ENCODE measurements at regions not wholly inside any gene's neighbourhood (a gene's known extent, or its start where the extent isn't known, plus 50 kb on each side); places are given as distances from the start of the nearest gene placed in this dataset.

DNA sequence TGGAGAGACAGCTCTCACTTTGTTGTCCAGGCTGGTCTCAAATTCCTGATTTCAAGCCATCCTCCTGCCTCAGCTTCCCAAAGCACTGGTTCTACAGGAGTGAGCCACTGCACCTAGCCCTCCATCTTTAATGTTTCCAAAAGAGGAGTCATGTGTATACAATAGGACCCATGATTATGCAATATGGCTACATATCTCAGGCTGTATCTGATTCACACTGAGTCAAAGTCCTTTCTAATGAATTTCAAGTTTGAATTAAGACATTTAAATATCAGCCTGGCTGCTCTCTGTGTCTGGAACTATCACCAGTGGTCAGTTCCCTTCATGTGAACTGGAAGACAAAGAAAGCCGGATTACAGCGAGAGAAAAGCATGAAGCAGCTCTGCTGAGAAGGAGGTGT is 90.5 kb downstream of the MINAR1 start:
- Histone ChIP-seq H3K27me3 (replicated peaks in 1 of 4; ENCODE audit: control insufficient read depth in 3 of 4, extremely low read depth in 1 of 4, insufficient read depth in 3 of 4, low read length in 3 of 4) (no peaks in the 10 kb centered on the region), H3K9me3 (ENCODE audit: insufficient read depth in 2 of 2, low read depth in 1 of 2, low read length in 1 of 2) (no peaks in the 10 kb centered on the region), H3K23ac (ENCODE audit: insufficient read length) (no peak overlapping the region), H2BK20ac (ENCODE audit: low read length) (no peak overlapping the region), H3K18ac (ENCODE audit: extremely low read depth, low read length) (no peak overlapping the region), H3K36me3 (ENCODE audit: control insufficient read depth in 2 of 4, insufficient read depth in 4 of 4, low read length in 3 of 4) (no peaks in the 10 kb centered on the region), H3K9ac (replicated peaks in 1 of 4; ENCODE audit: extremely low read depth in 1 of 4, low read depth in 3 of 4, low read length in 3 of 4) (no peak overlapping the region), H2BK15ac (ENCODE audit: low read length) (no peak overlapping the region), H2BK12ac (ENCODE audit: low read depth, low read length) (no peak overlapping the region), H3K14ac (ENCODE audit: insufficient read length) (no peak overlapping the region), H3K4ac (replicated peaks; ENCODE audit: insufficient read length, low read depth, low read length) (no peak overlapping the region), H2AK5ac (ENCODE audit: low read depth, low read length) (no peak overlapping the region), H3K79me2 (ENCODE audit: control insufficient read depth in 1 of 2, insufficient read depth in 2 of 2, low read length in 2 of 2) (no peaks in the 10 kb centered on the region), H3K79me1 (ENCODE audit: low read depth, low read length) (no peaks in the 10 kb centered on the region), H3K4me1 (replicated peaks in 1 of 4; ENCODE audit: control insufficient read depth in 3 of 4, insufficient read depth in 4 of 4, low read length in 3 of 4) (no peaks in the 10 kb centered on the region), H2BK120ac (replicated peaks; ENCODE audit: low read depth, low read length) (no peak overlapping the region), H3K56ac (replicated peaks; ENCODE audit: insufficient read length, low read depth, low read length) (no peak overlapping the region), H2BK5ac (ENCODE audit: low read depth, low read length) (no peak overlapping the region), H3K27ac (ENCODE audit: low read depth, low read length) (no peak overlapping the region), H4K5ac (ENCODE audit: insufficient read length, low read depth, low read length) (no peak overlapping the region), H4K20me1 (replicated peaks in 1 of 2; ENCODE audit: control insufficient read depth in 1 of 2, insufficient read depth in 2 of 2, low read length in 2 of 2) (no peaks in the 10 kb centered on the region), H3K4me2 (ENCODE audit: insufficient read depth in 1 of 2, low read depth in 2 of 2, low read length in 2 of 2) (no peak overlapping the region), H4K91ac (replicated peaks; ENCODE audit: insufficient read length, low read length) (no peak overlapping the region), H3K23me2 (ENCODE audit: low read depth, low read length) (no peaks in the 10 kb centered on the region), H3K4me3 (ENCODE audit: extremely low read depth in 1 of 4, insufficient read depth in 2 of 4, low read depth in 3 of 4, low read length in 4 of 4) (no peak overlapping the region), H2AFZ (ENCODE audit: low read length) (no peak overlapping the region), H4K8ac (ENCODE audit: extremely low read depth, insufficient read depth, low read length) (no peak overlapping the region)
- no peak for FAIRE-seq
- DNase-seq (ENCODE audit: low read depth in 1 of 2, low spot score in 2 of 2), result no peak
- WGBS, 2 experiments (ENCODE audit: extremely low coverage in 1 of 2, insufficient coverage in 1 of 2, insufficient read length in 1 of 2, insufficient replicate concordance in 2 of 2, low coverage in 1 of 2, low lambda C conversion rate in 2 of 2, missing lambda C conversion rate in 1 of 2), result 76% methylated on average over 2 of the region's 2 CpGs; no CpG with 5 or more reads in 1 of the 2 experiments
- CTCF ChIA-PET (ENCODE audit: partially characterized antibody), result interaction anchor here (0.6 to 1.7 kb wide), 6 partner anchors 9 to 685 kb away, joined by 3 to 4 read pairs (median 3); no protein-coding TSS in a partner anchor
- POLR2A ChIA-PET (ENCODE audit: partially characterized antibody), result no interaction called here
- TF ChIP-seq SP2 (IDR thresholded peaks at IDR 0.05; ENCODE audit: low read length), result no peak
- no peak for TF ChIP-seq FOSL1 (IDR thresholded peaks at IDR 0.05; ENCODE audit: insufficient read depth, low read depth, low read length)
- no peak for TF ChIP-seq RNF2 (IDR thresholded peaks at IDR 0.05; ENCODE audit: borderline replicate concordance, low read depth, low read length, missing control alignments, poor library complexity, severe bottlenecking)
- no peak for TF ChIP-seq PHF8 (conservative IDR thresholded peaks at IDR 0.05; ENCODE audit: low read depth, low read length)
- TF ChIP-seq SAP30 (IDR thresholded peaks at IDR 0.05; ENCODE audit: insufficient read depth, insufficient replicate concordance, low read length), result no peak

Data from H1 (cell line).